ENCODE measurements at regions not wholly inside any gene's neighbourhood (a gene's known extent, or its start where the extent isn't known, plus 50 kb on each side); places are given as distances from the start of the nearest gene placed in this dataset.

DNA sequence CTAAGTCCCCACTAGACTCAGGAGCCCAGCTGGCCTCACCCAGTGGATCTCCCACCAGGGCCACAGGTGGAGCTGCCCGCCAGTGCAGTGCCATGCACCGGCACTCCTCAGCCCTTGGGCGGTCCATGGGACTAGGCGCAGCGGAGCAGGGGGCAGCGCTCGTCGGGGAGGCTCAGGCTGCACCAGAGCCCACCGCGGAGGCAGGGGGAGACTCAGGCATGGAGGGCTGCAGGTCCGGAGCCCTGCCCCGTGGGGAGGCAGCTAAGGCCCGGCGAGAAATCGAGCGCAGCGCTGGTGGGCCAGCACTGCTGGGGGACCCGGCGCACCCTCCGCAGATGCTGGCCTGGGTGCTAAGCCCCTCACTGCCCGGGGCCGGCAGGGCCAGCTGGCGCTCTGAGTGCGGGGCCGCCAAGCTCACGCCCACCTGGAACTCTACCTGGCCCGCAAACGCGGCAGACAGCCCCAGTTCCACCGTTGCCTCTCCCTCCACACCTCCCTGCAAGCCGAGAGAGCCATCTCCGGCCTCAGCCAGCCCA lies 1275.2 kb upstream of the CNTN5 start:
- Histone ChIP-seq H3K4me2 (no peak overlapping the region), H3F3A (ENCODE audit: insufficient read depth, low read depth) (no peaks in the 10 kb centered on the region), H3K79me2 (ENCODE audit: low read depth) (no peaks in the 10 kb centered on the region), H3K4me1 (replicated peaks; ENCODE audit: insufficient read depth) (no peaks in the 10 kb centered on the region), H3K27ac (no peak overlapping the region), H3K27me3 (ENCODE audit: insufficient read depth, low read depth) (no peaks in the 10 kb centered on the region), H4K20me1 (ENCODE audit: insufficient read depth) (no peaks in the 10 kb centered on the region), H3K4me3 (no peak overlapping the region), H3K36me3 (ENCODE audit: low read depth) (no peaks in the 10 kb centered on the region), H2AFZ (no peak overlapping the region), H3K9me2 (ENCODE audit: insufficient read depth) (no peaks in the 10 kb centered on the region), H3K9me3 (ENCODE audit: insufficient read depth, low read depth) (no peaks in the 10 kb centered on the region)
- POLR2A ChIA-PET (ENCODE audit: unreplicated experiment): no interaction called here
- no peak for TF ChIP-seq EZH2 (IDR thresholded peaks at IDR 0.05; ENCODE audit: low read depth)
- TF ChIP-seq, protein P1, sequence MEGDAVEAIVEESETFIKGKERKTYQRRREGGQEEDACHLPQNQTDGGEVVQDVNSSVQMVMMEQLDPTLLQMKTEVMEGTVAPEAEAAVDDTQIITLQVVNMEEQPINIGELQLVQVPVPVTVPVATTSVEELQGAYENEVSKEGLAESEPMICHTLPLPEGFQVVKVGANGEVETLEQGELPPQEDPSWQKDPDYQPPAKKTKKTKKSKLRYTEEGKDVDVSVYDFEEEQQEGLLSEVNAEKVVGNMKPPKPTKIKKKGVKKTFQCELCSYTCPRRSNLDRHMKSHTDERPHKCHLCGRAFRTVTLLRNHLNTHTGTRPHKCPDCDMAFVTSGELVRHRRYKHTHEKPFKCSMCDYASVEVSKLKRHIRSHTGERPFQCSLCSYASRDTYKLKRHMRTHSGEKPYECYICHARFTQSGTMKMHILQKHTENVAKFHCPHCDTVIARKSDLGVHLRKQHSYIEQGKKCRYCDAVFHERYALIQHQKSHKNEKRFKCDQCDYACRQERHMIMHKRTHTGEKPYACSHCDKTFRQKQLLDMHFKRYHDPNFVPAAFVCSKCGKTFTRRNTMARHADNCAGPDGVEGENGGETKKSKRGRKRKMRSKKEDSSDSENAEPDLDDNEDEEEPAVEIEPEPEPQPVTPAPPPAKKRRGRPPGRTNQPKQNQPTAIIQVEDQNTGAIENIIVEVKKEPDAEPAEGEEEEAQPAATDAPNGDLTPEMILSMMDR (conservative IDR thresholded peaks at IDR 0.05): no peak
- intact Hi-C loops (cut with micrococcal nuclease; ENCODE audit: unreplicated experiment): no loop called here
- no peak for DNase-seq
- BruUV-seq (replicated peaks): no TSS peak
- CTCF ChIA-PET: no interaction called here

DNA sequence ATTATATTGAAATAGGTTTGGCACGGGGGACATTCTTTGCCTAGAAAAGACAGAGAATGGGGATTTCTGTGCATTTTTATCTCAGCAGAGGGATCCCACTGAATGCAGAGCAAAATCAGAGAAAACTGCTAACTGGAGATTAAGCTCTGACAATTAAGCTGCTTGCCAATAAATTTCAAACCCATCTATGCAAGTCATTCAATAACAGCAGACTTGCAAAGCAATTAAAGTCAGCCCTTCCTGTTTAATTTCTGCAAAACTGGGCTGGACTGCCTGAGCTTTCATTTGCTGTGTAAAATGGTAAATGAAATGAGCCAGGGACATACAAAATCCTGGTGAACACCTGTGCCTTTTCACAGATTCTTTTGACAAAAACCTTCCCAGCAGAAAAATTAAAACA lies 1273.9 kb upstream of the CNTN5 start:
- BruUV-seq (replicated peaks): no TSS peak
- H3K79me2 ChIP-seq (ENCODE audit: low read depth): no peaks in the 10 kb centered on the region
- H2AFZ ChIP-seq: no peak overlapping the region
- H3K4me3 ChIP-seq: no peak overlapping the region
- H3K9me3 ChIP-seq (ENCODE audit: insufficient read depth, low read depth): no peaks in the 10 kb centered on the region
- no peak for TF ChIP-seq EZH2 (IDR thresholded peaks at IDR 0.05; ENCODE audit: low read depth)
- TF ChIP-seq, protein P1 (conservative IDR thresholded peaks at IDR 0.05): no peak
- DNase-seq: no peak
- H3K4me1 ChIP-seq (replicated peaks; ENCODE audit: insufficient read depth): no peaks in the 10 kb centered on the region
- H4K20me1 ChIP-seq (ENCODE audit: insufficient read depth): no peaks in the 10 kb centered on the region
- intact Hi-C loops (cut with micrococcal nuclease; ENCODE audit: unreplicated experiment): no loop called here
- no peaks in the 10 kb centered on the region for H3F3A ChIP-seq (ENCODE audit: insufficient read depth, low read depth)
- CTCF ChIA-PET: no interaction called here
- no peak overlapping the region for H3K27ac ChIP-seq
- H3K27me3 ChIP-seq (ENCODE audit: insufficient read depth, low read depth): no peaks in the 10 kb centered on the region
- H3K4me2 ChIP-seq: no peak overlapping the region
- POLR2A ChIA-PET (ENCODE audit: unreplicated experiment): no interaction called here
- no peaks in the 10 kb centered on the region for H3K9me2 ChIP-seq (ENCODE audit: insufficient read depth)
- H3K36me3 ChIP-seq (ENCODE audit: low read depth): no peaks in the 10 kb centered on the region

DNA sequence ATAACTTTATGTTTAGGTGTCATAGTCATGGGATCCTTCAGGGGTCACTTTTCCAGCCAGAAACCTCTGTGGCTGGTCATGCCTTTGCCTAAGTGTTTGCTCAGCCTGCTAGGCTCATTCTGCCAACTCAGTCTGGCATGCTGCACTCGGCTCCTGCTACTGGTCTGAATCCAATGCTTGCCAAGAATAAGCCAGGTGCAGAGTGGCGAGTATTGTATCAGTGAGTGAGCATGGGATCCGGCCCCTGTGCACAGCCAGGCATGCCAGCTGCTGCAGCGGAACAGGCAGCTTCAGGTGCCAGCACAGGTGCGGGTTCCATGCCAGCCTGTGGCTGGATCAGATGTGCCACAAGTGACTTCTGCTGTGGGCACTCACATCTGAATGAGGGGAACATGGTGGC lies 1269.3 kb upstream of the CNTN5 start:
- no peak overlapping the region for H3K27ac ChIP-seq
- H3K4me3 ChIP-seq: no peak overlapping the region
- ChIA-PET CTCF (no interaction called here), POLR2A (ENCODE audit: unreplicated experiment) (no interaction called here)
- no peaks in the 10 kb centered on the region for H3K4me1 ChIP-seq (replicated peaks; ENCODE audit: insufficient read depth)
- H3K36me3 ChIP-seq (ENCODE audit: low read depth): no peaks in the 10 kb centered on the region
- H3K9me2 ChIP-seq (ENCODE audit: insufficient read depth): no peaks in the 10 kb centered on the region
- no peaks in the 10 kb centered on the region for H3K79me2 ChIP-seq (ENCODE audit: low read depth)
- no peaks in the 10 kb centered on the region for H3F3A ChIP-seq (ENCODE audit: insufficient read depth, low read depth)
- DNase-seq: no peak
- no peaks in the 10 kb centered on the region for H3K27me3 ChIP-seq (ENCODE audit: insufficient read depth, low read depth)
- H4K20me1 ChIP-seq (ENCODE audit: insufficient read depth): no peaks in the 10 kb centered on the region
- no peaks in the 10 kb centered on the region for H3K9me3 ChIP-seq (ENCODE audit: insufficient read depth, low read depth)
- intact Hi-C loops (cut with micrococcal nuclease; ENCODE audit: unreplicated experiment): no loop called here
- BruUV-seq (replicated peaks): no TSS peak
- no peak overlapping the region for H3K4me2 ChIP-seq
- TF ChIP-seq EZH2 (IDR thresholded peaks at IDR 0.05; ENCODE audit: low read depth): no peak
- TF ChIP-seq, protein P1 (conservative IDR thresholded peaks at IDR 0.05): no peak
- H2AFZ ChIP-seq: no peak overlapping the region

Data from PC-9 (cell line).